Psoas muscle (tissue), 7 donors: ENCODE measurements at regions not wholly inside any gene's neighbourhood (a gene's known extent, or its start where the extent isn't known, plus 50 kb on each side); places are given as distances from the start of the nearest gene placed in this dataset.

Source experiments
- ATAC-seq, 4 donors: fragments of 200-7000 bp; cut with Tn5 transposase; one replicate each; pipeline ENCODE4 v1.9.1; 2020; ENCODE audit warnings: moderate library complexity in 3 of 4, mild to moderate bottlenecking in 2 of 4
- DNase-seq, 2 donors: peaks; one replicate each; pipeline ENCODE4 v3.0.0-alpha.2; 2020
- H3K27ac ChIP-seq: fragments of 200-600 bp; one replicate; pipeline ENCODE4 v1.8.0; 2022
- H3K27me3 ChIP-seq, 3 donors: fragments of 200-600 bp in 1 of 3; one replicate each; pipeline versions ENCODE4 v1.6.1 to v1.8.0; 2013 to 2022; ENCODE audit warnings: low read length in 2 of 3, mild to moderate bottlenecking in 2 of 3, moderate library complexity in 1 of 3; ENCODE audit not compliant: insufficient read depth in 3 of 3
- H3K36me3 ChIP-seq, 2 donors: fragments of 200-600 bp in 1 of 2; one replicate each; pipeline versions ENCODE4 v1.6.1 to v1.8.0; 2013 to 2022; ENCODE audit warnings: low read depth in 1 of 2, mild to moderate bottlenecking in 1 of 2, moderate library complexity in 1 of 2; ENCODE audit not compliant: insufficient read depth in 1 of 2
- H3K4me1 ChIP-seq: fragments of 200-600 bp; one replicate; pipeline ENCODE4 v1.8.0; 2022
- H3K4me3 ChIP-seq: fragments of 200-600 bp; one replicate; pipeline ENCODE4 v1.8.0; 2022; ENCODE audit warnings: mild to moderate bottlenecking
- H3K9me3 ChIP-seq: fragments of 200-600 bp; one replicate; pipeline ENCODE4 v1.8.0; 2022
- CTCF ChIP-seq: fragments of 200-600 bp; IDR thresholded peaks from one replicate; pipeline ENCODE4 v1.8.0; 2022; ENCODE audit warnings: antibody characterized with exemption
- WGBS, 3 donors: extraction: QIAGEN DNeasy Blood & Tissue Kit; methylation state at CpG; one replicate each; pipeline versions ENCODE4 v1.1.6 to v1.1.7; 2013; 5-methylcytosine and 5-hydroxymethylcytosine counted together
- intact Hi-C, 2 donors: fragments of 100-400 bp; cut with DNase I; formaldehyde crosslinking; loops; one replicate each; pipeline versions ENCODE4 v1.11.0 to v1.14.2; 2022
- donor health status: healthy with polysubstance abuse.
- donor health status: DM: no; HTN: no; CAD: no; lungs with moderate emphysema.
- donor health status: Bipolar disorder and iron deficiency.
- donor health status: healthy.
- donor health status: DM: yes; HTN: yes; CAD: no.
- donor health status: DM: no; HTN: no; CAD: no.
- donor health status: DM: yes; HTN: yes; CAD: no.

DNA sequence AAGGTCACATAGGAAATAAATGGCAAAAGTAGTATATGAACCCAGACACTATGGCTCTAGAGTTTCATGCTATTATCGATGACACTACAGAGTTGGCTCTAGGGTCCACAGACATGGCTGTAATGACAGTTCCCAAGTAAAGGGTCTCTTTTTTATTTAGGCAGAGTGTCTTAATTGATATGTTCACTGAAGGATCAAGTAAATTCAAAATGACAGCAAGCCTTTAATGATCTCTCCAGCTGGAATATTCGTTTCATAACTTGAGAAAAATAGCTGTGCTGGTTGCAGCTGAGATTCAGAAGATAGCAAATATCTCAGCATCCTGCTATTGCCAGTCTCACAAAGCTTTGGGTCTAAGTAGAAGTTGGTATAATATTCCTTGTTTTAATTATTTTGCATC, 333.6 kb upstream of the MAGI2 start:
- H3K27me3 ChIP-seq, result no peaks in the 10 kb centered on the region
- intact Hi-C loops, result no loop called here
- DNase-seq, result no peak
- no peak overlapping the region for H3K4me3 ChIP-seq
- no peak overlapping the region for H3K27ac ChIP-seq
- peaks cover 3% of the 10 kb centered on the region for H3K9me3 ChIP-seq
- H3K4me1 ChIP-seq, result no peaks in the 10 kb centered on the region
- no peak for ATAC-seq
- H3K36me3 ChIP-seq, result no peaks in the 10 kb centered on the region
- 51 to 55% (median 51%) methylated on average over 2 of the region's 2 CpGs for WGBS, 3 donors
- no peak for TF ChIP-seq CTCF

- ATAC-seq, result no peak
- 31 to 44% (median 31%) methylated on average over 5 of the region's 5 CpGs for WGBS, 3 donors
- H3K4me3 ChIP-seq, result no peak overlapping the region
- H3K27me3 ChIP-seq, result no peaks in the 10 kb centered on the region
- peaks cover 3% of the 10 kb centered on the region for H3K9me3 ChIP-seq
- no peaks in the 10 kb centered on the region for H3K36me3 ChIP-seq
- H3K4me1 ChIP-seq, result no peaks in the 10 kb centered on the region
- no peak for DNase-seq
- TF ChIP-seq CTCF, result no peak
- no peak overlapping the region for H3K27ac ChIP-seq
- intact Hi-C loops, result no loop called here
These were observed 332.7 kb upstream of the MAGI2 start for GRCh38 chr7:79786187-79786586.

- Histone ChIP-seq H3K27ac (no peak overlapping the region), H3K27me3 (no peaks in the 10 kb centered on the region), H3K4me1 (no peaks in the 10 kb centered on the region), H3K4me3 (no peak overlapping the region), H3K36me3 (no peaks in the 10 kb centered on the region), H3K9me3 (peaks cover 3% of the 10 kb centered on the region)
- ATAC-seq (no peak), DNase-seq (no peak)
- no peak for TF ChIP-seq CTCF
- intact Hi-C loops, result no loop called here
- WGBS, 3 donors, result 65 to 79% (median 66%) methylated on average over 3 of the region's 3 CpGs
These were observed 332.1 kb upstream of the MAGI2 start for GRCh38 chr7:79785556-79785955.

DNA sequence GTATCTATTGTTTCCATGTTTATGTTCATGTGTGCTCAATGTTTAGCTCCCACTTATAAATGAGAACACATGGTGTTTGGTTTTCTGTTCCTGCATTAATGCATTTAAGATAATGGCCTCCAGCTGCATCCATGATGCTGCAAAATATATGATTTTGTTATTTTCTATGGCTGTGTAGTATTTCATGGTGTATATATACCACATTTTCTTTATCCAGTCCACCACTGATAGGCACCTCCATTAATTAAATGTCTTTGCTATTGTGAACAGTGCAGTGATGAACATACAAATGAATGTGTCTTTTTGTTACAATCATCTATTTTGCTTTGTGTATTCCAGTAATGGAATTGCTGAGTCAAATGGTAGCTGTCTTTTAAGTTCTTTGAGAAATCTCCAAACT, 329.4 kb upstream of the MAGI2 start:
- Histone ChIP-seq H3K36me3 (no peaks in the 10 kb centered on the region), H3K27me3 (no peaks in the 10 kb centered on the region), H3K27ac (no peak overlapping the region), H3K4me1 (no peaks in the 10 kb centered on the region), H3K9me3 (peaks cover 3% of the 10 kb centered on the region), H3K4me3 (no peak overlapping the region)
- intact Hi-C loops, result no loop called here
- no peak for DNase-seq
- ATAC-seq, result no peak
- no peak for TF ChIP-seq CTCF

DNA sequence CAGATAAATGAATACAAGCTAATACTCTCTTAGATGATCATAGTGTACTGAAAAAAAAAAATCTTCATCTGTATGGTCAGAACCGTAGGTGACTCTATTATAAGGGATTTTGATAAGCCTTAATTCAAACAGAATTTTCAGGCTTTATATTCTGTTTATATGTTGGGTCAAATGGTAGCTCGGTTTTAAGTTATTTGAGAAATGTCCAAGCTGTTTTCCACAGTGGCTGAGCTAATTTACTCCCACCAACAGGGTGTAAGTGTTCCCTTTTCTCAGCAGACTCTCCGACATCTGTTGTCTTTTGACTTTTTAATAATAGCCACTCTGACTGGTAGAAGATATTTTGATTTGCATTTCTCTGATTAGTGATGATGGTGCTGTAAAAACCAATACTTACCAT, 328.8 kb upstream of the MAGI2 start:
- no peak for DNase-seq
- no peak for ATAC-seq
- TF ChIP-seq CTCF, result no peak
- WGBS, 3 donors, result 52 to 53% (median 52%) methylated on average over 3 of the region's 3 CpGs
- no peak overlapping the region for H3K4me3 ChIP-seq
- no peaks in the 10 kb centered on the region for H3K36me3 ChIP-seq
- peaks cover 3% of the 10 kb centered on the region for H3K9me3 ChIP-seq
- H3K27me3 ChIP-seq, result no peaks in the 10 kb centered on the region
- no peaks in the 10 kb centered on the region for H3K4me1 ChIP-seq
- H3K27ac ChIP-seq, result no peak overlapping the region
- intact Hi-C loops, result no loop called here
